ENCODE measurements at regions not wholly inside any gene's neighbourhood (a gene's known extent, or its start where the extent isn't known, plus 50 kb on each side); places are given as distances from the start of the nearest gene placed in this dataset.

GRCh38 chr10:80787952-80788351 is 250.2 kb downstream of the SH2D4B start:
- H3K27me3 ChIP-seq (ENCODE audit: insufficient read depth, low read length), result no peaks in the 10 kb centered on the region
- no peak overlapping the region for H2AFZ ChIP-seq (ENCODE audit: low read length)
- H3K27ac ChIP-seq (ENCODE audit: low read depth, low read length, poor library complexity, severe bottlenecking), result no peak overlapping the region
- H4K20me1 ChIP-seq (ENCODE audit: insufficient read depth, low read length), result no peaks in the 10 kb centered on the region
- H3K36me3 ChIP-seq (ENCODE audit: insufficient read depth, low read length), result no peaks in the 10 kb centered on the region
- TF ChIP-seq CTCF (IDR thresholded peaks at IDR 0.05; ENCODE audit: low read length) (no peak), EZH2 (IDR thresholded peaks at IDR 0.05; ENCODE audit: borderline replicate concordance, low read length) (no peak)
- H3K9me3 ChIP-seq (ENCODE audit: low read length), result no peaks in the 10 kb centered on the region
- no peaks in the 10 kb centered on the region for H3F3A ChIP-seq (ENCODE audit: insufficient read depth, low read length)
- no peaks in the 10 kb centered on the region for H3K4me1 ChIP-seq (ENCODE audit: insufficient read depth, low read length, severe bottlenecking)
- no peak overlapping the region for H3K4me2 ChIP-seq (ENCODE audit: low read length)
- H3K9me2 ChIP-seq (ENCODE audit: low read depth, low read length), result no peaks in the 10 kb centered on the region
- no peak overlapping the region for H3K4me3 ChIP-seq (ENCODE audit: low read depth, low read length, poor library complexity, severe bottlenecking)
- no peaks in the 10 kb centered on the region for H3K79me2 ChIP-seq (ENCODE audit: insufficient read depth, low read length)
- no peak overlapping the region for H3K9ac ChIP-seq (ENCODE audit: low read length)

GRCh38 chr10:80794994-80795393 is 257.3 kb downstream of the SH2D4B start:
- no peaks in the 10 kb centered on the region for H3K9me2 ChIP-seq (ENCODE audit: low read depth, low read length)
- no peaks in the 10 kb centered on the region for H4K20me1 ChIP-seq (ENCODE audit: insufficient read depth, low read length)
- no peaks in the 10 kb centered on the region for H3K36me3 ChIP-seq (ENCODE audit: insufficient read depth, low read length)
- no peak overlapping the region for H2AFZ ChIP-seq (ENCODE audit: low read length)
- H3K27me3 ChIP-seq (ENCODE audit: insufficient read depth, low read length), result no peaks in the 10 kb centered on the region
- H3K4me1 ChIP-seq (ENCODE audit: insufficient read depth, low read length, severe bottlenecking), result no peaks in the 10 kb centered on the region
- H3K9me3 ChIP-seq (ENCODE audit: low read length), result no peaks in the 10 kb centered on the region
- no peaks in the 10 kb centered on the region for H3F3A ChIP-seq (ENCODE audit: insufficient read depth, low read length)
- H3K27ac ChIP-seq (ENCODE audit: low read depth, low read length, poor library complexity, severe bottlenecking), result no peak overlapping the region
- H3K4me3 ChIP-seq (ENCODE audit: low read depth, low read length, poor library complexity, severe bottlenecking), result no peak overlapping the region
- TF ChIP-seq CTCF (IDR thresholded peaks at IDR 0.05; ENCODE audit: low read length), result no peak
- TF ChIP-seq EZH2 (IDR thresholded peaks at IDR 0.05; ENCODE audit: borderline replicate concordance, low read length), result no peak
- no peaks in the 10 kb centered on the region for H3K79me2 ChIP-seq (ENCODE audit: insufficient read depth, low read length)
- no peak overlapping the region for H3K4me2 ChIP-seq (ENCODE audit: low read length)
- H3K9ac ChIP-seq (ENCODE audit: low read length), result no peak overlapping the region

- Histone ChIP-seq H3K4me3 (ENCODE audit: low read depth, low read length, poor library complexity, severe bottlenecking) (no peak overlapping the region), H3K4me1 (ENCODE audit: insufficient read depth, low read length, severe bottlenecking) (no peaks in the 10 kb centered on the region), H3K9ac (ENCODE audit: low read length) (no peak overlapping the region), H3K9me3 (ENCODE audit: low read length) (no peaks in the 10 kb centered on the region), H3K9me2 (ENCODE audit: low read depth, low read length) (no peaks in the 10 kb centered on the region), H3K79me2 (ENCODE audit: insufficient read depth, low read length) (no peaks in the 10 kb centered on the region), H2AFZ (ENCODE audit: low read length) (no peak overlapping the region), H3F3A (ENCODE audit: insufficient read depth, low read length) (no peaks in the 10 kb centered on the region), H3K27ac (ENCODE audit: low read depth, low read length, poor library complexity, severe bottlenecking) (no peak overlapping the region), H3K4me2 (ENCODE audit: low read length) (no peak overlapping the region), H4K20me1 (ENCODE audit: insufficient read depth, low read length) (no peaks in the 10 kb centered on the region), H3K27me3 (ENCODE audit: insufficient read depth, low read length) (no peaks in the 10 kb centered on the region), H3K36me3 (ENCODE audit: insufficient read depth, low read length) (no peaks in the 10 kb centered on the region)
- TF ChIP-seq CTCF (IDR thresholded peaks at IDR 0.05; ENCODE audit: low read length), result no peak
- no peak for TF ChIP-seq EZH2 (IDR thresholded peaks at IDR 0.05; ENCODE audit: borderline replicate concordance, low read length)
Measured at GRCh38 chr10:80805343-80806020, 267.8 kb downstream of the SH2D4B start.
